HCT116 (cell line): ENCODE measurements at regions not wholly inside any gene's neighbourhood (a gene's known extent, or its start where the extent isn't known, plus 50 kb on each side); places are given as distances from the start of the nearest gene placed in this dataset.

Experiments used
- CTCF ChIP-seq, 3 experiments: fragments of 200-600 bp in 1 of 3; sonication (generic) in 1 of 3; IDR thresholded peaks in 2 of 3; conservative IDR thresholded peaks in 1 of 3; 2 replicates each; pipeline ENCODE4 v1.5.1; 2012 to 2017; ENCODE audit warnings: low read depth in 2 of 3, low read length in 2 of 3, antibody characterized with exemption in 1 of 3, borderline replicate concordance in 1 of 3, control low read depth in 1 of 3, mild to moderate bottlenecking in 1 of 3, mixed read lengths in 1 of 3, mixed run types in 1 of 3, moderate library complexity in 1 of 3; ENCODE audit not compliant: insufficient read depth in 1 of 3
- EZH2 ChIP-seq: fragments of 200-600 bp; sonication (generic); IDR thresholded peaks from 2 replicates; pipeline ENCODE4 v1.6.1; 2017; ENCODE audit warnings: antibody characterized with exemption, mixed run types
- JUND ChIP-seq: IDR thresholded peaks from 2 replicates; pipeline ENCODE4 v1.6.1; 2012
- POLR2A ChIP-seq: IDR thresholded peaks from 2 replicates; pipeline ENCODE4 v1.7.0; 2011; ENCODE audit warnings: borderline replicate concordance; ENCODE audit not compliant: insufficient read depth, insufficient read length; ENCODE audit errors: extremely low read depth
- POLR2AphosphoS5 ChIP-seq: IDR thresholded peaks from 2 replicates; pipeline ENCODE4 v1.6.1; 2011; ENCODE audit warnings: mild to moderate bottlenecking, low read depth, low read length, moderate library complexity
- SIN3A ChIP-seq: IDR thresholded peaks from 2 replicates; pipeline ENCODE4 v1.6.1; 2012; ENCODE audit warnings: low read depth
- SP1 ChIP-seq: IDR thresholded peaks from 2 replicates; pipeline ENCODE4 v1.6.1; 2012; ENCODE audit warnings: low read depth

GRCh38 chr16:59220011-59220410, 485.9 kb upstream of the GOT2 start:
- TF ChIP-seq EZH2 (no peak), CTCF (IDR thresholded peaks at IDR 0.05 in 2 of 3, conservative IDR thresholded peaks at IDR 0.05 in 1 of 3; ENCODE audit: borderline replicate concordance in 1 of 3, insufficient read depth in 1 of 3, low read depth in 2 of 3, low read length in 2 of 3) (no peak), SIN3A (no peak), POLR2A (no peak), JUND (no peak), SP1 (no peak), POLR2AphosphoS5 (no peak)
